CD4-positive, alpha-beta T cell treated with Interleukin-1 beta for 1 hour (primary cell): ENCODE measurements at regions not wholly inside any gene's neighbourhood (a gene's known extent, or its start where the extent isn't known, plus 50 kb on each side); places are given as distances from the start of the nearest gene placed in this dataset.

Source experiments
- DNase-seq, 2 donors: peaks; one replicate each; pipeline ENCODE4 v3.0.0-alpha.2; 2020 to 2022

GRCh38 chr7:76149847-76150691, 51.6 kb upstream of the SRRM3 start:
- DNase-seq = no peak
